HT-29 (cell line): ENCODE measurements at regions not wholly inside any gene's neighbourhood (a gene's known extent, or its start where the extent isn't known, plus 50 kb on each side); places are given as distances from the start of the nearest gene placed in this dataset.
A peak's percentile ranks its signal among the peaks of the same experiment; 100 is the strongest.

Source experiments
- DNase-seq: peaks from one replicate; pipeline ENCODE4 v3.0.0-alpha.2; 2015; ENCODE audit warnings: low spot score

DNA sequence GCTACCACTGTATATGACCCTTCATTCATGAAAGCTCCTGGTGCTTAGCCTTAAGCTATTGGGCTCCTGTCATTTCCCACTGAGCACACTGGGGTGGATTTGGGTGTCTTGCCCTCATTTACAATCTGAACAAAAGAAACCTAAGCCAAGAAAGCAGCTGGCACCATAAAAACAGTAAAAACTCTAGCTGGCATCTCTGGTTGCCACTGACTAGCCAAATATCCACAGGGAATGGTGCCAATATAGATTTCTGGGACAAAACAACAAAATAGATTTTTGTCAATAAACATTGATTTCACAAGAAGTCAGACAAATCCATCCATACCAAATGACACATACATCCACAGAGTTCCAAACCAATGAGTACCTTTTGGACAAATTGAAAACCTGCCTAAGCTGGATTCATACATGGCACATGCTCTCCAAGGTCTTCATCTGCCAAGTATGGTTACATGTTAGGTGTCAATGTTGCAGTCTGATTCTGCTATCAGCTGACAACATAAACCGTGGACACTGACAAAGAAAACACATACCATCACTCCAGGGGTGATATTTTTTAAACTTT, 1081.5 kb upstream of the ZEB2 start:
- no peak for DNase-seq

- DNase-seq: no peak
Observed at GRCh38 chr2:145600811-145601210, 1080.9 kb upstream of the ZEB2 start.

DNA sequence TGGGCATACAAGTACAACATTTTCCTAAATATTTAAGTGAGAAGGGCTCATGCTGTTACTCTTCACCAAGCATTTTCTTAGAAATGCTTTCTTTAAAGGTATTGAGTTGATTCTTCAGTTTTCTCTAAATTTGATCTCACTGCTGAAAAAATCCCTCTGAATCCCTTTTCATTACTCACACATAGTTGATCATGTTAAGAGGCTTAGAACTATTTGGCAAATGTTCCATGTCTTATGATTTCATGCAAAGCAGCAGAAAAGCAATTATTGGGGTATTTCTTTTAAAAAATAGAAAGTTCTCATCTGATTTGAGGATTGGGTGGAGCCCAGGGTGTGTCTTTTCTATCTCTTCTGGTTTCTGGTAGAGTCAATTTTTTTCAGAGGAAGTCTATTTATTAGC, 1079.8 kb upstream of the ZEB2 start:
- no peak for DNase-seq

DNA sequence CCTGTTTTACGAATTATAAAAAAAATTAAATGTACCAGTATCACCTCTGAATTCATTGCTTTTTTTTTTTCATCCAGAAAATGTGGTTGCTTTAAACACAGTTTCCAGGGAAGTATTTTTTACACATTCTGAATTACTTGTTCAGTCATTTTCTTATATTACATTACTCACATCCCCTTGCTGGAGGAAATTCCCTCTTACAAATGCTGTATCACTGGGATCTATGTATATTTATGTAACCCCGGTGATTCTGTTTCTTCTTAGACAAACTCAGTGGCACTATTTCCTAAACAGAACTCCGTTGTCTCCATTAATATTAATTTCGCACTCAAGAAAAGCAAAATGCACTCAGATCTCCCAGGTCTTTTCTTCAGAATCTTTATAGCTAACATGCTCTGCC, 1078.5 kb upstream of the ZEB2 start:
- DNase-seq: no peak

- no peak for DNase-seq
Observed at GRCh38 chr2:145597809-145598208, 1077.9 kb upstream of the ZEB2 start.

GRCh38 chr2:145597006-145597405, 1077.1 kb upstream of the ZEB2 start:
- DNase-seq: no peak

- no peak for DNase-seq
Observed at GRCh38 chr2:145596416-145596815, 1076.5 kb upstream of the ZEB2 start.

- no peak for DNase-seq
Observed at GRCh38 chr2:145595296-145595695, 1075.4 kb upstream of the ZEB2 start.

DNA sequence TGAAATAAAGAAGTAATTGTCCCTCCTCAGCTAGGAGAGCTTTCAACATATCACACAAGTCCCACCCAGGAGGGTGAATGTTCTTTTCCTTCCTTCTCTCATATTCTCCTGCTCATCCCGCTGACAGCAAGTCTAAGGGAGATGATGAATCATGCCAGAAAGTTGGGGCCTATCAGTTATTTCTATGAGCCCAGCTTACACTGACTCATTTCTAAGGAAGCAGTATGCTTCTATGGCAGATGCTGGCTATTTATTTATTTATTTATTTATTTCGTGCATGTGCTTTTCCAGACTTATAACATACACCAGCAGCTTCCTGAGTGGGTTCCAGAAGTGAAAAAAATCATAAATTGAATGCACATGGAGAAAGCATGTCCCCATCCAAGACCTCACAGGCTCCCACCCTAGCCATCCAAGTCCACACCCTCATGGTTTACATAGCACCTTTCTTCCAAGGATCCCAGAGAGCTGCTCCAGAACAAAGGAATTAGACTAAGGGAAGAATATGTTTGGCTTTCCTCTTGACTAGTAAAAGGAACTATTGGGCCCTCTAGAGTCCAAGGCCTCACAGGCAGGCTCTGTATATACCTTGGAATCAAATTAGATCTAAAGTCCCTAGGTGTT, 1074.2 kb upstream of the ZEB2 start:
- DNase-seq: peak; percentile 56

GRCh38 chr2:145593280-145593679, 1073.4 kb upstream of the ZEB2 start:
- DNase-seq: no peak

DNA sequence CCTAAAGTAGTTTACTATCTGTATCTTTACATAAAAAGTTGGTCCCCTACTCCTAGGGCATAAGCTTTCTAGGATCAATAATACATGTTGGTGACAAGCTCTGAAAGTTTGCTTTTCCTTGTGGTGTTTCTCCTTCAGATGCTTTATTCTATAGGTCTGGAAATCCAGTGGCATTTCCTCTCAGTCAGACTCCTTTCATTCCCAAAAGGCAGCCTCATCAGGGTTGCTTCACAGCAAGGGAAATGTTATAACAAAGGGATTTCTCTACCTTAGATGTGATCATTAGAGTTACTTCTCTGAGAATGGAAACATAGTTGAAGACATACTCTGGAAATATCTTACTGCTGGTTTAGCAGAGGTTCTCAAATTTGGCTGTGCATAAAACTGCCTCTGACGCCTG, 1072.4 kb upstream of the ZEB2 start:
- DNase-seq: no peak

DNA sequence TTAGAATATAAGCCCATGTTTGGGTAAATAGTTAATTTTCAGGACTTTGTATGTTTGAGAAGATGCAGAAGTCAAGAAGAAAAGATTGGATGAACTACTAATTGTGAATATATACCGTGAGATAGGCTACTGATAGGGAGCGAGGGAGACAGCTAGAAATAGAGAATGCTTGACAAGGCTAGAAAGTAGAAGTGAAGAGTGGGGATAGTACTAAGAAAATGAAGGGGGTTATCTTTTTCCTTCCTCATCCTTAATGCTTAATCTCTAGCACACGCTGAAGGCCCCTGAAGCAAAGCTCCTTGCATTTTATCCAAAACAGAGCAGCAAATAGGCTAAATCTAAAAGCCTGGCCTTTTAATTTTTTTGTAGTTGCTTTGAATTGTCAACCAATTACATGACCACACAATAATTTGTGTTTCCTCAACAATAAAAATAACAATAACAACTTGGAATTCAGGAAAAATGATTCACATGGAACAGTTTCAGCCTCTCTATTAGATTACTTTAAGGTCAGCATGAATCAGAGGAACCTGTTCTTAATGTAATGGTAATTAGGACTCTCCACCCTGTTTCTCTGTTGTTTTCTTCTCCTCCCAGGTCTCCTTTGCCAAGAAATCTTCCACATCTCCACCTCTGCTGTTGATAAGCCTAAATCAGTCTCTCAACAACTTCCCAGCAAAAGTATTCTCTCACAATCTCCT, 1071.3 kb upstream of the ZEB2 start:
- DNase-seq: no peak

DNA sequence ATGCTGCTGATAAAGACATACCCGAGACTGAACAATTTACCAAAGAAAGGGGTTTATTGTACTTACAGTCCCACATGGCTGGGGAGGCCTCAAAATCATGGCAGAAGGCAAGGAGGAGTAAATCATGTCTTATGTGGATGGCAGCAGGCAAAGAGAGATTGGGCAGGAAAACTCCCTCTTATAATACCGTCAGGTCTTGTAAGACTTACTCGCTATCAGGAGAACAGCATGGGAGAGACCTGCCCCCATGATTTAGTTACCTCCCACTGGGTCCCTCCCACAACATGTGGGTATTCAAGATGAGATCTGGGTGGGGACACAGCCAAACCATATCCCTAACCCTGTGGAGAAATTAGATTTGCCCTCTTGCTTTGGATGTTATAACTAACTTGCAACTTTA, 1068.0 kb upstream of the ZEB2 start:
- no peak for DNase-seq

- DNase-seq: no peak
Observed at GRCh38 chr2:145584353-145584752, 1064.4 kb upstream of the ZEB2 start.

- DNase-seq: no peak
Observed at GRCh38 chr2:145573608-145574007, 1053.7 kb upstream of the ZEB2 start.

GRCh38 chr2:145572238-145572637, 1052.3 kb upstream of the ZEB2 start:
- no peak for DNase-seq

DNA sequence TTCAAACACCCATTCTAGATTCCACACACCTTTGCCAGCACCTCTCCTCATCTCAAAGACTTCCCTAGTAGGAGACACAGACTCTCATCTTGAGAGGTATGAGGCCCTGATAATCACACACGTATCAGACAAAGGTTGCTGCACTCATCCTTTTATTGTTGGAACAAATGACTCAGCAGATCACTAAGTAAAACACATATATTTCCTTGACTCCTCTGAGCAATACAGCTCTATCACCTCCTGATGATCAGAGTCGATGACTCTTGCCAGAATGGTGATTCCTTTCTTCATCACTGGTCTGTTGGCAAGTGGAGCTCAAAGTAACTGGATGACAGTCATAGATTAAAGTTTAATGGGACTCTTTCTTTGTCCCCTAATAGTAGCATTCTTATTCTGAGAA, 1049.2 kb upstream of the ZEB2 start:
- DNase-seq: no peak

GRCh38 chr2:145563741-145564615, 1044.1 kb upstream of the ZEB2 start:
- no peak for DNase-seq

- DNase-seq: no peak
Observed at GRCh38 chr2:145561152-145561551, 1041.2 kb upstream of the ZEB2 start.

DNA sequence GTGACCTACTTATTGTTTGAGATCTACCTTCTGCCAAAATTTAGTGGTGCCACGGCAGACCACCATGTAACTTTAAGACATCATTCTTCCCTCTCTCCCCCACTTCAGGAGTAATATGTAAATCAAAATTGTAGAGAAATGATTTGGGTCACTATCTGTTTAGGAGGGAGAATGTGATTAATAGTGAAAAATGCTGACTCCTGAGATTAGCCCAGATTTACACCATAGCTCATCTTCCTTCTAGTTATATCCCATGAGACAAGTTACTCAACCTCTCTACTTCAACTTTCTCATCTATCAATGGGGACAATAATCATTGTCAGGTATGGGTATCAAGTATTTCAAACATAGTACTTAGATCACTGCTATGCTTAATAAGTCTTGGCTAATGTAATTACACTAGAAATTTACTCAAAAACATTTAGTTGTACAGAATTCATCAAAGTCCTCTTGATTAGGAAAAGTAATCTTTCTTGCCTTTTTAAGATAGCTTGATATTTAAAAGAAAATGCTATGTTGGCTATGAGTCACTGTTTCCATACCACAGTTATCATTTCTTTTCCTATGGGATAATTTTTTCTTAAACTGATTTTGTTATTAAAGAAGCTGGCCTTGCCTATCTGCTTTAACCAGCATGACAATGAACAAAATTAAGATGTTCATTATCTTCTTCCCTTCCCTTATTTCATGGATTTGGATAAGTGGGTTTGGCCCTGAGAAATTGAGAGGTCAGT, 1038.9 kb upstream of the ZEB2 start:
- DNase-seq: no peak

DNA sequence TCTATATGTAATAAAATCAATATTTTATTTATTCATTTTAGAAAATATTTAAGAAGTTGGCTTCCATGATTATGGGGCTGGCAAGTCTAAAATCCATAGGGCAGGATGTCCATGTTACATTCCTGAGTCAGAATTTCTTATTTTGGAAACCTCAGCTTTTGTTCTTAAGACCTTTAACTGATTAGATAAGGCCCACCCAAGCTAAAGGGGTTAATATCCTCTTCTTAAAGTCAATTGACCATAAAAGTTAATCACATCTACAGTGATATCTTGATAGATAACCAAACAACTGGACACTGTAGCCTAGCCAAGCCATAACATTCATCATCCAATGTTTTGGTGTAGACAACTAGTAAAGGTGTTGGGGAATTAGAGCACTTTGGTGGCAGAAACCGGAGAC, 1035.4 kb upstream of the ZEB2 start:
- no peak for DNase-seq

- no peak for DNase-seq
Observed at GRCh38 chr2:145551686-145552085, 1031.8 kb upstream of the ZEB2 start.
